Right atrium auricular region (tissue), 2 donors: ENCODE measurements at regions not wholly inside any gene's neighbourhood (a gene's known extent, or its start where the extent isn't known, plus 50 kb on each side); places are given as distances from the start of the nearest gene placed in this dataset.
"Not testable (repeated sequence)": the region's sequence is repeated elsewhere in the genome, so short reads cannot be mapped to it uniquely, and the experiment has no call there.

ENCODE experiments used
- DNase-seq: peaks from one replicate; pipeline ENCODE4 v3.0.0-alpha.2; 2019; ENCODE audit warnings: low spot score
- H3K27ac ChIP-seq, 2 donors: fragments of 200-600 bp; sonication (generic); 1 replicate in 1 of 2; 2 replicates in 1 of 2; pipeline ENCODE4 v1.5.1; 2016 to 2019
- H3K27me3 ChIP-seq, 2 donors: fragments of 200-600 bp; sonication (generic); one replicate each; pipeline versions ENCODE4 v1.5.1 to v1.6.0; 2017 to 2019
- H3K36me3 ChIP-seq: fragments of 200-600 bp; sonication (generic); one replicate; pipeline ENCODE4 v1.5.1; 2016
- H3K4me1 ChIP-seq, 2 donors: fragments of 200-600 bp; sonication (generic); one replicate each; pipeline versions ENCODE4 v1.5.1 to v1.6.0; 2017 to 2019
- H3K4me3 ChIP-seq, 2 donors: fragments of 200-600 bp; sonication (generic); 1 replicate in 1 of 2; 2 replicates in 1 of 2; pipeline ENCODE4 v1.5.1; 2017 to 2019; ENCODE audit warnings: mild to moderate bottlenecking in 1 of 2, moderate library complexity in 1 of 2
- H3K9me3 ChIP-seq, 2 donors: fragments of 200-600 bp; sonication (generic); one replicate each; pipeline ENCODE4 v1.5.1; 2019
- CTCF ChIP-seq, 2 donors: fragments of 200-600 bp; sonication (generic); IDR thresholded peaks; one replicate each; pipeline ENCODE4 v1.5.1; 2019; ENCODE audit warnings: antibody characterized with exemption in 2 of 2

DNA sequence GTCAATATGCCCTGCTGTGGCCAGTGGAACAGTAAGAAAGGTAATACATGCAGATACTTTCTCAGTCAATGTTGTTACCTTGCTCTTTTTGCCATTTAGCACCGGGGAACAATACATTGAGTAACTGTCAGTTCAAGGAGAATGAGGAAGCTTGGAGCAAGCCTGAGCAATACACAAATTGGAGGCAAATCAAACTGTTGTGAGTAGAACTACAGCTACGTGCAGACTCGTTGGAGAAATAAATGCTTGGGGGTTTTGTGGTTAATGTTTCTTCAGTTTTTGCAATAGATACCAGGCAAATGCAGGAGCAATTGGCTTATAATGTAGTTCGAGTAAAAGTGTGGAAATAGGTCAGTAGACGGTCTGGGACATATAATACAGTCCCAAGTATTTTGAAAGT lies 587.3 kb upstream of the ROBO1 start:
- Histone ChIP-seq H3K27ac (no peak overlapping the region), H3K27me3 (no peaks in the 10 kb centered on the region), H3K4me3 (no peak overlapping the region), H3K9me3 (no peaks in the 10 kb centered on the region), H3K4me1 (no peaks in the 10 kb centered on the region), H3K36me3 (no peaks in the 10 kb centered on the region)
- no peak for DNase-seq
- TF ChIP-seq CTCF (IDR thresholded peaks at IDR 0.05), result no peak

DNA sequence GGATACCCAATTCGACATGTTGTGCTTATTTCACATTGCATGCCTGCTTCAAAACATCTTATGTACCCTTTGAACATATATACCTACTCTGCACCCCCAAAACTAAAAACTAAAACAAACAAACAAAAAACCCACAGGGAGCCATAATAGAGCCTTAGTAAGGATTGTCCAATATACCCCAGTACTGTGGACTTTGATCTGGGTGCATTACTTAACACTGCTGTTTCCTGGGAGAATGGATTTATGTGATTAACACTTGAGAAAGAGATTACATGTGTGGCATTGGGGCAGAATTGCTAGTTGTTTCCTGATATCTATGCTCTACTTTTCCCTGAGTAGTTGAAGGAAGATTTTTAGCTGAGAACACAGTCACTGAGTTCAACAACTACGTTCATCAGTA lies 583.4 kb upstream of the ROBO1 start:
- Histone ChIP-seq H3K27me3 (no peaks in the 10 kb centered on the region), H3K27ac (no peak overlapping the region), H3K36me3 (no peaks in the 10 kb centered on the region), H3K4me3 (no peak overlapping the region), H3K9me3 (no peaks in the 10 kb centered on the region), H3K4me1 (no peaks in the 10 kb centered on the region)
- no peak for TF ChIP-seq CTCF (IDR thresholded peaks at IDR 0.05)
- no peak for DNase-seq

- no peak overlapping the region for H3K27ac ChIP-seq
- H3K9me3 ChIP-seq, result no peaks in the 10 kb centered on the region
- no peaks in the 10 kb centered on the region for H3K27me3 ChIP-seq
- no peak for TF ChIP-seq CTCF (IDR thresholded peaks at IDR 0.05)
- H3K4me1 ChIP-seq, result no peaks in the 10 kb centered on the region
- H3K4me3 ChIP-seq, result no peak overlapping the region
- no peaks in the 10 kb centered on the region for H3K36me3 ChIP-seq
- no peak for DNase-seq
Measured at GRCh38 chr3:80350771-80351170, 583.0 kb upstream of the ROBO1 start.

- H3K36me3 ChIP-seq, result no peaks in the 10 kb centered on the region
- no peak overlapping the region for H3K27ac ChIP-seq
- TF ChIP-seq CTCF (IDR thresholded peaks at IDR 0.05), result no peak
- no peaks in the 10 kb centered on the region for H3K4me1 ChIP-seq
- no peak overlapping the region for H3K4me3 ChIP-seq
- H3K9me3 ChIP-seq, result no peaks in the 10 kb centered on the region
- no peak for DNase-seq
- H3K27me3 ChIP-seq, result no peaks in the 10 kb centered on the region
Measured at GRCh38 chr3:80338366-80338765, 570.6 kb upstream of the ROBO1 start.

DNA sequence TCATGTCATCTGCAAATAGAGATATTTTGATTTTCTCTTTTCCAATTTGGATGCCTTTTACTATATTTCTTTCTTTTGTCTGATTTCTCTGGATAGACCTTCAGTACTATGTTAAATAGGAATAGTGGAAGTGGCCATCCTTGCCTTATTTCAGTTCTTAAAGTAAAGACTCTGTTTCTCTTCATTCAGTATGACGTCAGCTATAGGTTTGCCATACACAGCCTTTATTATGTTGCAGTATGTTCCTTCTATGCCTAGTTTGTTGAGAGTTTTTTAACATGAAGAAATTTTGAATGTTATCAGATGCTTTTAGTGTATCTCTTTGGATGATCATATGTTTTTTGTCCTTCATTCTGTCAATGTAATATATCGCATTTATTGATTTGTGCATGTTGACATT lies 566.7 kb upstream of the ROBO1 start:
- Histone ChIP-seq H3K9me3 (no peaks in the 10 kb centered on the region), H3K4me1 (no peaks in the 10 kb centered on the region), H3K36me3 (no peaks in the 10 kb centered on the region), H3K4me3 (no peak overlapping the region), H3K27ac (no peak overlapping the region), H3K27me3 (no peaks in the 10 kb centered on the region)
- DNase-seq, result no peak
- no peak for TF ChIP-seq CTCF (IDR thresholded peaks at IDR 0.05)

DNA sequence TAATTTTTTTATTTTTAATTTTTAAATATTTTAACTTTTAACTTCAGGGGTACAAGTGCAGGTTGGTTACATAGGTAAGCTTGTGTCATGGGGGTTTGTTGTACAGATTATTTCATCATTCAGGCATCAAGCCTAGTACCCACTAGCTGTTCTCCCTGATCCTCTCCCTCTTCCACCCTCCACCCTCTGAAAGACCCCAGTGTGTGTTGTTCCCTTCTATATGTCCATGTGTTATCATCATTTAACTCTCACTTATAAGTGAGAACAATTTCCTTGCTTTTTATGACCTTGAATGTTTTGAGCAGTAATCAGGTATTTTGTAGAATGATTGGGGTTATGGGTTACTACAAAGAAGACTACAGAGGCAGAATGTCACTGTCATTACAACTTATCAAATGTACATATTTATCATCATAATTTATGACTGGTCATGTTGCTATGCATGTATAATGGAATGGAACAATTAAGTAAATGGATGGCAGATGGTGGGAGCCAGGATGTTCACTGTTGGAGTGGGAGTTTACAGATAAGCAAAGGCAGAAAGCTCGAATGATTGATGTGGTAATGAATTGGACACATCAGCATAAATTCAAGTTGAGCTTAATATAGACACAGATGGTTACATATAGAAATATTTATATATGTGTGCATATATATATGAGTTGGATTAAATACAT lies 563.8 kb upstream of the ROBO1 start:
- Histone ChIP-seq H3K4me1 (no peaks in the 10 kb centered on the region), H3K4me3 (no peak overlapping the region), H3K27ac (no peak overlapping the region), H3K27me3 (no peaks in the 10 kb centered on the region), H3K36me3 (no peaks in the 10 kb centered on the region), H3K9me3 (no peaks in the 10 kb centered on the region)
- TF ChIP-seq CTCF (IDR thresholded peaks at IDR 0.05), result no peak
- no peak for DNase-seq

DNA sequence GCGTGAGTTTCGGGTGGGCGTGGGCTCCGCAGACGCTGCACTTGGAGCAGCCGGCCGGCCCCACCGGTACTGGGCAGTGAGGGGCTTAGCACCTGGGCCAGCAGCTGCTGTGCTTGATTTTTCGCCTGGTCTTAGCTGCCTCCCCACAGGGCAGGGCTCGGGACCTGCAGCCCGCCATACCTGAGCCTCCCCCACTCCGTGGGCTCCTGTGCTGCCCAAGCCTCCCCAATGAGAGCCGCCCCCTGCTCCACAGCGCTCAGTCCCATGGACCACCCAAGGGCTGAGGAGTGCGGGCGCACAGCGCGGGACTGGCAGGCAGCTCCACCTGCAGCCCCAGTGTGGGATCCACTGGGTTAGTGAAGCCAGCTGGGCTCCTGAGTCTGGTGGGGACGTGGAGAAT lies 546.7 kb upstream of the ROBO1 start:
- not testable (repeated sequence) for H3K27ac ChIP-seq, H3K4me3 ChIP-seq, DNase-seq, H3K36me3 ChIP-seq, H3K9me3 ChIP-seq, H3K27me3 ChIP-seq, H3K4me1 ChIP-seq
